H1 (cell line): ENCODE measurements at regions not wholly inside any gene's neighbourhood (a gene's known extent, or its start where the extent isn't known, plus 50 kb on each side); places are given as distances from the start of the nearest gene placed in this dataset.

Source experiments
- CTCF ChIA-PET: fragments of 300-600 bp; sonication (Branson Sonifier 250); formaldehyde crosslinking; loops from one replicate; lab custom pipeline; 2021; ENCODE audit not compliant: partially characterized antibody; lab: Charles Lee
- POLR2A ChIA-PET: fragments of 300-600 bp; sonication (Branson Sonifier 250); formaldehyde crosslinking; loops from one replicate; lab custom pipeline; 2021; ENCODE audit warnings: inconsistent platforms; ENCODE audit not compliant: partially characterized antibody; lab: Charles Lee
- DNase-seq, 2 experiments: peaks; one replicate each; pipeline versions ENCODE4 v3.0.0 to v3.0.0-alpha.2; 2010 to 2022; ENCODE audit warnings: low spot score in 2 of 2, low read depth in 1 of 2, mixed read lengths in 1 of 2
- FAIRE-seq: peaks from 2 replicates; lab custom pipeline; 2011; peaks lifted over from hg19 to GRCh38; lab: Jason Lieb, UNC
- H2AFZ ChIP-seq: 2 replicates; pipeline ENCODE4 v1.8.1; 2012; ENCODE audit warnings: low read length, inconsistent platforms
- H2AK5ac ChIP-seq: 2 replicates; pipeline ENCODE4 v1.6.1; 2013; ENCODE audit warnings: low read depth, low read length
- H2BK120ac ChIP-seq: replicated peaks from 2 replicates; pipeline ENCODE3; 2013; ENCODE audit warnings: low read depth, low read length, inconsistent platforms
- H2BK12ac ChIP-seq: 2 replicates; pipeline ENCODE4 v1.6.1; 2013; ENCODE audit warnings: low read depth, low read length
- H2BK15ac ChIP-seq: 2 replicates; pipeline ENCODE4 v1.6.1; 2013; ENCODE audit warnings: low read length
- H2BK20ac ChIP-seq: 2 replicates; pipeline ENCODE4 v1.6.1; 2013; ENCODE audit warnings: low read length
- H2BK5ac ChIP-seq: 2 replicates; pipeline ENCODE4 v1.6.1; 2013; ENCODE audit warnings: low read depth, low read length
- H3K14ac ChIP-seq: 2 replicates; pipeline ENCODE4 v1.6.1; 2013; ENCODE audit warnings: inconsistent platforms; ENCODE audit not compliant: insufficient read length
- H3K18ac ChIP-seq: 2 replicates; pipeline ENCODE4 v1.6.1; 2013; ENCODE audit warnings: low read length; ENCODE audit errors: extremely low read depth
- H3K23ac ChIP-seq: 2 replicates; pipeline ENCODE4 v1.6.1; 2013; ENCODE audit warnings: inconsistent platforms; ENCODE audit not compliant: insufficient read length
- H3K23me2 ChIP-seq: 2 replicates; pipeline ENCODE4 v1.6.1; 2013; ENCODE audit warnings: low read depth, low read length
- H3K27ac ChIP-seq: 2 replicates; pipeline ENCODE4 v1.6.1; 2011; ENCODE audit warnings: low read depth, low read length, inconsistent platforms
- H3K27me3 ChIP-seq, 4 experiments: replicated peaks in 1 of 4; 1 replicate in 1 of 4; 2 replicates in 3 of 4; pipeline versions ENCODE4 v1.6.1 to v1.8.1; 2011 to 2013; ENCODE audit warnings: low read length in 3 of 4, mild to moderate bottlenecking in 3 of 4, inconsistent platforms in 2 of 4, mixed read lengths in 2 of 4, moderate library complexity in 1 of 4; ENCODE audit not compliant: control insufficient read depth in 3 of 4, insufficient read depth in 3 of 4; ENCODE audit errors: extremely low read depth in 1 of 4
- H3K36me3 ChIP-seq, 4 experiments: 2 replicates each; pipeline versions ENCODE4 v1.6.1 to v1.8.1; 2011 to 2013; ENCODE audit warnings: mild to moderate bottlenecking in 4 of 4, low read length in 3 of 4, moderate library complexity in 2 of 4, control low read depth in 1 of 4, inconsistent platforms in 1 of 4; ENCODE audit not compliant: insufficient read depth in 4 of 4, control insufficient read depth in 2 of 4
- H3K4ac ChIP-seq: replicated peaks from 2 replicates; pipeline ENCODE3; 2013; ENCODE audit warnings: low read length, low read depth, mixed read lengths, inconsistent platforms; ENCODE audit not compliant: insufficient read length
- H3K4me1 ChIP-seq, 4 experiments: replicated peaks in 1 of 4; 1 replicate in 1 of 4; 2 replicates in 3 of 4; pipeline versions ENCODE4 v1.6.1 to v1.8.1; 2011 to 2013; ENCODE audit warnings: low read length in 3 of 4, inconsistent platforms in 2 of 4, mixed read lengths in 1 of 4; ENCODE audit not compliant: insufficient read depth in 4 of 4, control insufficient read depth in 3 of 4
- H3K4me2 ChIP-seq, 2 experiments: 2 replicates each; pipeline versions ENCODE4 v1.6.1 to v1.8.1; 2011 to 2013; ENCODE audit warnings: low read depth in 2 of 2, low read length in 2 of 2, control low read depth in 1 of 2, inconsistent platforms in 1 of 2, mild to moderate bottlenecking in 1 of 2; ENCODE audit not compliant: insufficient read depth in 1 of 2
- H3K4me3 ChIP-seq, 4 experiments: fragments of 200-600, 300-600 bp in 1 of 4; sonication (generic), shearing (Covaris generic), sonication (Bioruptor Twin) in 1 of 4; 2 replicates each; pipeline versions ENCODE4 v1.5.1 to v1.8.1; 2011 to 2016; ENCODE audit warnings: low read length in 4 of 4, low read depth in 3 of 4, control low read depth in 2 of 4, inconsistent platforms in 2 of 4, mild to moderate bottlenecking in 2 of 4, mixed read lengths in 1 of 4, moderate library complexity in 1 of 4; ENCODE audit not compliant: insufficient read depth in 2 of 4; ENCODE audit errors: extremely low read depth in 1 of 4
- H3K56ac ChIP-seq: replicated peaks from 2 replicates; pipeline ENCODE3; 2013; ENCODE audit warnings: low read depth, mild to moderate bottlenecking, mixed read lengths, low read length, inconsistent platforms; ENCODE audit not compliant: insufficient read length
- H3K79me1 ChIP-seq: 2 replicates; pipeline ENCODE4 v1.6.1; 2013; ENCODE audit warnings: low read depth, low read length, control low read depth
- H3K79me2 ChIP-seq, 2 experiments: 2 replicates each; pipeline versions ENCODE4 v1.6.1 to v1.8.1; 2012 to 2013; ENCODE audit warnings: low read length in 2 of 2, mild to moderate bottlenecking in 2 of 2, inconsistent platforms in 1 of 2; ENCODE audit not compliant: insufficient read depth in 2 of 2, control insufficient read depth in 1 of 2
- H3K9ac ChIP-seq, 4 experiments: replicated peaks in 1 of 4; 1 replicate in 1 of 4; 2 replicates in 3 of 4; pipeline versions ENCODE4 v1.6.1 to v1.8.1; 2011 to 2013; ENCODE audit warnings: low read depth in 3 of 4, low read length in 3 of 4, control low read depth in 2 of 4, mild to moderate bottlenecking in 2 of 4, moderate library complexity in 2 of 4, inconsistent platforms in 1 of 4; ENCODE audit errors: extremely low read depth in 1 of 4
- H3K9me3 ChIP-seq, 2 experiments: 2 replicates each; pipeline versions ENCODE4 v1.6.1 to v1.8.1; 2012 to 2013; ENCODE audit warnings: mild to moderate bottlenecking in 2 of 2, moderate library complexity in 2 of 2, control low read depth in 1 of 2, inconsistent platforms in 1 of 2, low read depth in 1 of 2, low read length in 1 of 2, mixed read lengths in 1 of 2; ENCODE audit not compliant: insufficient read depth in 2 of 2
- H4K20me1 ChIP-seq, 2 experiments: replicated peaks in 1 of 2; 2 replicates each; pipeline versions ENCODE3 to v1.8.1; 2011 to 2013; ENCODE audit warnings: inconsistent platforms in 2 of 2, low read length in 2 of 2, mild to moderate bottlenecking in 1 of 2; ENCODE audit not compliant: insufficient read depth in 2 of 2, control insufficient read depth in 1 of 2
- H4K5ac ChIP-seq: 2 replicates; pipeline ENCODE4 v1.6.1; 2013; ENCODE audit warnings: low read length, low read depth, mixed read lengths, inconsistent platforms; ENCODE audit not compliant: insufficient read length
- H4K8ac ChIP-seq: 2 replicates; pipeline ENCODE4 v1.8.0; 2013; ENCODE audit warnings: mild to moderate bottlenecking, moderate library complexity, low read length, inconsistent platforms; ENCODE audit not compliant: insufficient read depth; ENCODE audit errors: extremely low read depth
- H4K91ac ChIP-seq: replicated peaks from 2 replicates; pipeline ENCODE3; 2013; ENCODE audit warnings: low read length, mixed read lengths, inconsistent platforms; ENCODE audit not compliant: insufficient read length
- ASH2L ChIP-seq: fragments of 200-600, 300-600 bp; sonication (generic); IDR thresholded peaks from one replicate; pipeline ENCODE4 v1.7.1; 2017; ENCODE audit warnings: low read length
- WGBS, 2 experiments: shearing (Covaris generic) in 1 of 2; methylation state at CpG; one replicate each; pipeline versions ENCODE4 v1.1.6 to v1.1.7; 2013 to 2015; ENCODE audit warnings: low lambda C conversion rate in 2 of 2, mixed read lengths in 2 of 2, inconsistent platforms in 1 of 2, low coverage in 1 of 2, missing lambda C conversion rate in 1 of 2; ENCODE audit not compliant: insufficient replicate concordance in 2 of 2, insufficient coverage in 1 of 2, insufficient read length in 1 of 2; ENCODE audit errors: extremely low coverage in 1 of 2, missing lambda C conversion rate in 1 of 2; 5-methylcytosine and 5-hydroxymethylcytosine counted together

GRCh38 chr18:45241271-45241670 is 374.0 kb upstream of the SLC14A2 start:
- Histone ChIP-seq H3K79me1 (no peaks in the 10 kb centered on the region), H3K14ac (no peak overlapping the region), H2BK5ac (no peak overlapping the region), H4K8ac (no peak overlapping the region), H3K18ac (no peak overlapping the region), H2AK5ac (no peak overlapping the region), H4K5ac (no peak overlapping the region), H3K23me2 (no peaks in the 10 kb centered on the region), H2BK15ac (no peak overlapping the region), H3K56ac (no peak overlapping the region), H3K9me3 (no peaks in the 10 kb centered on the region), H3K4me1 (peaks cover 0 to 5% (median 3%) of the 10 kb centered on the region in 4 experiments; a peak in 2 of 7 replicates), H3K27me3 (no peaks in the 10 kb centered on the region), H3K23ac (no peak overlapping the region), H2AFZ (no peak overlapping the region), H3K79me2 (no peaks in the 10 kb centered on the region), H2BK20ac (no peak overlapping the region), H2BK120ac (no peak overlapping the region), H3K27ac (no peak overlapping the region), H4K91ac (no peak overlapping the region), H3K36me3 (no peaks in the 10 kb centered on the region), H3K4me2 (no peak overlapping the region), H3K4me3 (no peak overlapping the region)
- 91% methylated on average over 3 of the region's 3 CpGs; no CpG with 5 or more reads in 1 of the 2 experiments for WGBS, 2 experiments
- CTCF ChIA-PET, result interaction anchor here (0.5 to 1.1 kb wide), 4 partner anchors 35 to 119 kb away, joined by 3 read pairs; no protein-coding TSS in a partner anchor
- no peak for DNase-seq
- no peak for FAIRE-seq
- TF ChIP-seq ASH2L, result no peak
- TF ChIP-seq, all 59 proteins: peak for 0
- Histone ChIP-seq H2BK12ac (no peak overlapping the region), H4K20me1 (no peaks in the 10 kb centered on the region), H3K9ac (no peak overlapping the region), H3K4ac (no peak overlapping the region)
- POLR2A ChIA-PET, result no interaction called here
